HEK293 (cell line): ENCODE measurements at regions not wholly inside any gene's neighbourhood (a gene's known extent, or its start where the extent isn't known, plus 50 kb on each side); places are given as distances from the start of the nearest gene placed in this dataset.

Source experiments
- CTCF ChIA-PET: fragments of 350-600 bp; formaldehyde crosslinking; extraction: SDS; loops from one replicate; lab custom pipeline; 2021; ENCODE audit warnings: antibody characterized with exemption; lab: Yijun Ruan, JAX
- POLR2A ChIA-PET: fragments of 300-600 bp; formaldehyde crosslinking; extraction: SDS; loops from one replicate; lab custom pipeline; 2020; ENCODE audit warnings: antibody characterized with exemption, inconsistent platforms; lab: Yijun Ruan, JAX
- H3K27ac ChIP-seq: fragments of 200-500 bp; sonication (Bioruptor generic); 2 replicates; pipeline ENCODE4 v1.5.1; 2014; ENCODE audit warnings: low read depth, low read length, control low read depth, inconsistent platforms; ENCODE audit errors: extremely low read depth
- H3K36me3 ChIP-seq, 2 experiments: fragments of 200-500 bp in 1 of 2; sonication (Bioruptor generic) in 1 of 2; 1 replicate in 1 of 2; 2 replicates in 1 of 2; pipeline ENCODE4 v1.5.1; 2014 to 2017; ENCODE audit warnings: inconsistent platforms in 2 of 2, low read length in 2 of 2; ENCODE audit not compliant: control insufficient read depth in 2 of 2, insufficient read depth in 1 of 2
- H3K4me1 ChIP-seq: fragments of 200-500 bp; sonication (Bioruptor generic); 2 replicates; pipeline ENCODE4 v1.5.1; 2014; ENCODE audit warnings: mild to moderate bottlenecking, low read length, inconsistent platforms; ENCODE audit not compliant: control insufficient read depth, insufficient read depth
- H3K4me3 ChIP-seq: 2 replicates; pipeline ENCODE4 v1.5.1; 2011; ENCODE audit warnings: low read depth, mild to moderate bottlenecking, control low read depth, low read length, moderate library complexity
- H3K9me3 ChIP-seq: fragments of 200-500 bp; sonication (Bioruptor generic); 2 replicates; pipeline ENCODE4 v1.5.1; 2014; ENCODE audit warnings: low read depth, low read length, inconsistent platforms; ENCODE audit not compliant: control insufficient read depth, insufficient read depth
- KLF9 ChIP-seq: fragments of 450-650 bp; formaldehyde crosslinking; IDR thresholded peaks from 2 replicates; pipeline ENCODE4 v1.5.1; 2016; ENCODE audit warnings: missing biosample characterization, missing genetic modification characterization, low read depth
- MEIS1 ChIP-seq: sonication (generic); formaldehyde crosslinking; IDR thresholded peaks from 2 replicates; pipeline ENCODE4 v1.8.1; 2022; ENCODE audit warnings: missing genetic modification reagents, mild to moderate bottlenecking, borderline replicate concordance
- MYNN ChIP-seq: fragments of 450-650 bp; formaldehyde crosslinking; IDR thresholded peaks from 2 replicates; pipeline ENCODE4 v1.5.1; 2016; ENCODE audit warnings: missing biosample characterization, missing genetic modification characterization, borderline replicate concordance
- SP7 ChIP-seq: fragments of 450-650 bp; formaldehyde crosslinking; IDR thresholded peaks from 2 replicates; pipeline ENCODE4 v1.5.1; 2016; ENCODE audit warnings: missing biosample characterization, missing genetic modification characterization
- ZBTB21 ChIP-seq: fragments of 450-650 bp; formaldehyde crosslinking; IDR thresholded peaks from 2 replicates; pipeline ENCODE4 v1.5.1; 2017; ENCODE audit warnings: missing biosample characterization, missing genetic modification characterization
- ZEB2 ChIP-seq: fragments of 450-650 bp; formaldehyde crosslinking; IDR thresholded peaks from 2 replicates; pipeline ENCODE4 v1.5.1; 2016; ENCODE audit warnings: missing biosample characterization, missing genetic modification characterization
- ZFP3 ChIP-seq: fragments of 450-650 bp; formaldehyde crosslinking; IDR thresholded peaks from 2 replicates; pipeline ENCODE4 v1.5.1; 2016; ENCODE audit warnings: low read depth, missing biosample characterization, missing genetic modification characterization
- ZNF121 ChIP-seq: fragments of 450-650 bp; formaldehyde crosslinking; IDR thresholded peaks from 2 replicates; pipeline ENCODE4 v1.5.1; 2016; ENCODE audit warnings: missing biosample characterization, missing genetic modification characterization
- ZNF211 ChIP-seq: fragments of 450-650 bp; formaldehyde crosslinking; IDR thresholded peaks from 2 replicates; pipeline ENCODE4 v1.5.1; 2016; ENCODE audit warnings: low read depth, missing biosample characterization, missing genetic modification characterization
- ZNF266 ChIP-seq: fragments of 450-650 bp; formaldehyde crosslinking; IDR thresholded peaks from 2 replicates; pipeline ENCODE4 v1.5.1; 2016; ENCODE audit warnings: missing biosample characterization, missing genetic modification characterization, low read depth
- ZNF416 ChIP-seq: fragments of 450-650 bp; formaldehyde crosslinking; IDR thresholded peaks from 2 replicates; pipeline ENCODE4 v1.5.1; 2016; ENCODE audit warnings: missing biosample characterization, missing genetic modification characterization
- ZNF473 ChIP-seq: fragments of 450-650 bp; formaldehyde crosslinking; IDR thresholded peaks from 2 replicates; pipeline ENCODE4 v1.5.1; 2017; ENCODE audit warnings: missing biosample characterization, missing genetic modification characterization
- ZNF76 ChIP-seq: fragments of 450-650 bp; formaldehyde crosslinking; IDR thresholded peaks from 2 replicates; pipeline ENCODE4; 2016; ENCODE audit warnings: low read depth, missing biosample characterization, missing genetic modification characterization, borderline replicate concordance
- ZNF785 ChIP-seq: fragments of 450-650 bp; formaldehyde crosslinking; IDR thresholded peaks from 2 replicates; pipeline ENCODE4 v1.5.1; 2016; ENCODE audit warnings: missing biosample characterization, missing genetic modification characterization
- ZXDB ChIP-seq: fragments of 450-650 bp; formaldehyde crosslinking; IDR thresholded peaks from 2 replicates; pipeline ENCODE4 v1.5.1; 2016; ENCODE audit warnings: missing biosample characterization, missing genetic modification characterization
- TF ChIP-seq, protein P1 (sequence below): fragments of 450-650 bp; formaldehyde crosslinking; IDR thresholded peaks from 2 replicates; pipeline ENCODE4 v1.5.1; 2016; ENCODE audit warnings: missing biosample characterization, missing genetic modification characterization
- TF ChIP-seq, protein P2 (sequence below): fragments of 450-650 bp; formaldehyde crosslinking; IDR thresholded peaks from 2 replicates; pipeline ENCODE4 v1.5.1; 2017; ENCODE audit warnings: missing biosample characterization, missing genetic modification characterization
- TF ChIP-seq, protein P3 (sequence below): fragments of 450-650 bp; formaldehyde crosslinking; IDR thresholded peaks from 2 replicates; pipeline ENCODE4 v1.5.1; 2016; ENCODE audit warnings: missing biosample characterization, missing genetic modification characterization
- TF ChIP-seq, protein P4 (sequence below): IDR thresholded peaks from 2 replicates; pipeline ENCODE4 v1.6.1; 2011; ENCODE audit warnings: mild to moderate bottlenecking, low read depth, low read length, borderline replicate concordance
- TF ChIP-seq, protein P5 (sequence below): sonication (generic); formaldehyde crosslinking; IDR thresholded peaks from 2 replicates; pipeline ENCODE4 v1.8.1; 2022; ENCODE audit warnings: mild to moderate bottlenecking, moderate library complexity, missing genetic modification reagents

DNA sequence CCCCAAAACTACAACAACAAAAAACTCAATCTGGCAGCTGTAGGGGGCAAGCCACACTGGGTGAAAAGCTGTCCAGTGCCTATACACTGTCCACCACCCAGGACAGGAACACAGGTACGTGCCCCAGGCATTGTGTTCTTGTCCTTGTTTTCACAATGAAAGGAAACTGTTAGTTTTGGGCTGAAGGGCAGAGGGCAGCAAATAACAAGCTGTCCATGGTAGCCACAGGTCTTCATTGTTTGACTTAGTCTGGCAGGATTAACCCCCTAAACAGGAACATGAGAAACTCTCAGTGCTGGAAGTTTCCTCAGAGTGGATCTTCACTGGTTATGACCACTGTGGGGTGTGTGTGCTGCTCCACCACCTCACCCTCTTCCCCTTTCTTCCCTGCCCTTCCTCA is 224.6 kb upstream of the N4BP1 start:
- Histone ChIP-seq H3K4me1 (no peaks in the 10 kb centered on the region), H3K4me3 (no peak overlapping the region), H3K9me3 (no peaks in the 10 kb centered on the region), H3K27ac (no peak overlapping the region), H3K36me3 (no peaks in the 10 kb centered on the region)
- POLR2A ChIA-PET: no interaction called here
- TF ChIP-seq MEIS1: no peak
- TF ChIP-seq, protein P1, sequence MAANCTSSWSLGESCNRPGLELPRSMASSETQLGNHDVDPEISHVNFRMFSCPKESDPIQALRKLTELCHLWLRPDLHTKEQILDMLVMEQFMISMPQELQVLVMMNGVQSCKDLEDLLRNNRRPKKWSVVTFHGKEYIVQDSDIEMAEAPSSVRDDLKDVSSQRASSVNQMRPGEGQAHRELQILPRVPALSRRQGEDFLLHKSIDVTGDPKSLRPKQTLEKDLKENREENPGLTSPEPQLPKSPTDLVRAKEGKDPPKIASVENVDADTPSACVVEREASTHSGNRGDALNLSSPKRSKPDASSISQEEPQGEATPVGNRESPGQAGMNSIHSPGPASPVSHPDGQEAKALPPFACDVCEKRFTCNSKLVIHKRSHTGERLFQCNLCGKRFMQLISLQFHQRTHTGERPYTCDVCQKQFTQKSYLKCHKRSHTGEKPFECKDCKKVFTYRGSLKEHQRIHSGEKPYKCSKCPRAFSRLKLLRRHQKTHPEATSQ (tag by site-specific recombination): no peak
- TF ChIP-seq KLF9 (tag by site-specific recombination): no peak
- TF ChIP-seq ZXDB (tag by site-specific recombination): no peak
- TF ChIP-seq ZEB2 (tag by site-specific recombination): no peak
- TF ChIP-seq ZNF785 (tag by site-specific recombination): no peak
- no peak for TF ChIP-seq ZNF416 (tag by site-specific recombination)
- TF ChIP-seq ZBTB21 (tag by site-specific recombination): no peak
- TF ChIP-seq ZFP3 (tag by site-specific recombination): no peak
- TF ChIP-seq ZNF211 (tag by site-specific recombination): no peak
- TF ChIP-seq, protein P2, sequence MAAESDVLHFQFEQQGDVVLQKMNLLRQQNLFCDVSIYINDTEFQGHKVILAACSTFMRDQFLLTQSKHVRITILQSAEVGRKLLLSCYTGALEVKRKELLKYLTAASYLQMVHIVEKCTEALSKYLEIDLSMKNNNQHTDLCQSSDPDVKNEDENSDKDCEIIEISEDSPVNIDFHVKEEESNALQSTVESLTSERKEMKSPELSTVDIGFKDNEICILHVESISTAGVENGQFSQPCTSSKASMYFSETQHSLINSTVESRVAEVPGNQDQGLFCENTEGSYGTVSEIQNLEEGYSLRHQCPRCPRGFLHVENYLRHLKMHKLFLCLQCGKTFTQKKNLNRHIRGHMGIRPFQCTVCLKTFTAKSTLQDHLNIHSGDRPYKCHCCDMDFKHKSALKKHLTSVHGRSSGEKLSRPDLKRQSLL (tag by site-specific recombination): no peak
- no peak for TF ChIP-seq ZNF266 (tag by site-specific recombination)
- no peak for TF ChIP-seq ZNF473 (tag by site-specific recombination)
- TF ChIP-seq ZNF76 (tag by site-specific recombination): no peak
- TF ChIP-seq, protein P3, sequence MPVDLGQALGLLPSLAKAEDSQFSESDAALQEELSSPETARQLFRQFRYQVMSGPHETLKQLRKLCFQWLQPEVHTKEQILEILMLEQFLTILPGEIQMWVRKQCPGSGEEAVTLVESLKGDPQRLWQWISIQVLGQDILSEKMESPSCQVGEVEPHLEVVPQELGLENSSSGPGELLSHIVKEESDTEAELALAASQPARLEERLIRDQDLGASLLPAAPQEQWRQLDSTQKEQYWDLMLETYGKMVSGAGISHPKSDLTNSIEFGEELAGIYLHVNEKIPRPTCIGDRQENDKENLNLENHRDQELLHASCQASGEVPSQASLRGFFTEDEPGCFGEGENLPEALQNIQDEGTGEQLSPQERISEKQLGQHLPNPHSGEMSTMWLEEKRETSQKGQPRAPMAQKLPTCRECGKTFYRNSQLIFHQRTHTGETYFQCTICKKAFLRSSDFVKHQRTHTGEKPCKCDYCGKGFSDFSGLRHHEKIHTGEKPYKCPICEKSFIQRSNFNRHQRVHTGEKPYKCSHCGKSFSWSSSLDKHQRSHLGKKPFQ (tag by site-specific recombination): no peak
- TF ChIP-seq, protein P4, sequence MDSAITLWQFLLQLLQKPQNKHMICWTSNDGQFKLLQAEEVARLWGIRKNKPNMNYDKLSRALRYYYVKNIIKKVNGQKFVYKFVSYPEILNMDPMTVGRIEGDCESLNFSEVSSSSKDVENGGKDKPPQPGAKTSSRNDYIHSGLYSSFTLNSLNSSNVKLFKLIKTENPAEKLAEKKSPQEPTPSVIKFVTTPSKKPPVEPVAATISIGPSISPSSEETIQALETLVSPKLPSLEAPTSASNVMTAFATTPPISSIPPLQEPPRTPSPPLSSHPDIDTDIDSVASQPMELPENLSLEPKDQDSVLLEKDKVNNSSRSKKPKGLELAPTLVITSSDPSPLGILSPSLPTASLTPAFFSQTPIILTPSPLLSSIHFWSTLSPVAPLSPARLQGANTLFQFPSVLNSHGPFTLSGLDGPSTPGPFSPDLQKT: no peak
- CTCF ChIA-PET: interaction anchor here (0.6 kb wide), 1 partner anchor 515 kb away, joined by 3 read pairs; no protein-coding TSS in a partner anchor

DNA sequence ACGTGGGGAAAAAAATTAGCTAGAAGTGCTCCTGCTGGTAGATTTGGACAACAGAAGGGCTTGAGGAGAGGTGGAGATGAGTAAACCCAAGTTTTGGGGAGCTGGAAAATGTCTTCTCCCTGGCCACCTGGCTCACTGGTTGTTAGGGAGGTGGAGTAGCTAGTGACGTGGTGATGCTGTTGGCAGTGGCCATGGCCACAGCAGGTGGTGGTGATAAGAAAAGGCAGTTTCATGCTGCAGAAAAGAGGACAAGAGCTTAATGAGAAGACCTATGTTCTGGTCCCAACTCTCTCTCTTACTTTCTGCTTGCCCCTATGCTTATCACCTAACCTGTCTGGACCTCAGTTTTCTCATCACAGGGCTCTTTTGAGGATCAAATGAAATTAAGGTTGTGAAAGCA is 223.5 kb upstream of the N4BP1 start:
- Histone ChIP-seq H3K4me3 (no peak overlapping the region), H3K36me3 (no peaks in the 10 kb centered on the region), H3K4me1 (no peaks in the 10 kb centered on the region), H3K9me3 (no peaks in the 10 kb centered on the region), H3K27ac (no peak overlapping the region)
- CTCF ChIA-PET: interaction anchor here (0.6 kb wide), 1 partner anchor 147 kb away, joined by 6 read pairs; no protein-coding TSS in a partner anchor
- TF ChIP-seq ZNF121 (tag by site-specific recombination) (no peak), SP7 (tag by site-specific recombination) (no peak), MYNN (no peak)
- TF ChIP-seq, protein P5, sequence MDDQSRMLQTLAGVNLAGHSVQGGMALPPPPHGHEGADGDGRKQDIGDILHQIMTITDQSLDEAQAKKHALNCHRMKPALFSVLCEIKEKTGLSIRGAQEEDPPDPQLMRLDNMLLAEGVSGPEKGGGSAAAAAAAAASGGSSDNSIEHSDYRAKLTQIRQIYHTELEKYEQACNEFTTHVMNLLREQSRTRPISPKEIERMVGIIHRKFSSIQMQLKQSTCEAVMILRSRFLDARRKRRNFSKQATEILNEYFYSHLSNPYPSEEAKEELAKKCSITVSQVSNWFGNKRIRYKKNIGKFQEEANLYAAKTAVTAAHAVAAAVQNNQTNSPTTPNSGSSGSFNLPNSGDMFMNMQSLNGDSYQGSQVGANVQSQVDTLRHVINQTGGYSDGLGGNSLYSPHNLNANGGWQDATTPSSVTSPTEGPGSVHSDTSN (CRISPR knock-in tag): no peak
- POLR2A ChIA-PET: no interaction called here
